Effector memory CD4-positive, alpha-beta T cell (primary cell): ENCODE measurements at regions not wholly inside any gene's neighbourhood (a gene's known extent, or its start where the extent isn't known, plus 50 kb on each side); places are given as distances from the start of the nearest gene placed in this dataset.

ENCODE experiments used
- DNase-seq, 3 donors: peaks; one replicate each; pipeline ENCODE4 v3.0.0-alpha.2; 2020
- H3K27ac ChIP-seq: 2 replicates; pipeline ENCODE4 v1.7.0; 2013; ENCODE audit warnings: mild to moderate bottlenecking, low read length, moderate library complexity; ENCODE audit not compliant: insufficient read depth, poor library complexity, severe bottlenecking
- H3K27me3 ChIP-seq: replicated peaks from 2 replicates; pipeline ENCODE4 v1.7.0; 2013; ENCODE audit warnings: mild to moderate bottlenecking, low read length; ENCODE audit not compliant: insufficient read depth, control insufficient read depth, poor library complexity, severe bottlenecking
- H3K36me3 ChIP-seq: 2 replicates; pipeline ENCODE4 v1.7.0; 2013; ENCODE audit warnings: mild to moderate bottlenecking, low read length, moderate library complexity; ENCODE audit not compliant: control insufficient read depth, insufficient read depth
- H3K4me1 ChIP-seq: 2 replicates; pipeline ENCODE4 v1.7.0; 2013; ENCODE audit warnings: low read length, mild to moderate bottlenecking; ENCODE audit not compliant: control insufficient read depth, insufficient read depth, poor library complexity, severe bottlenecking
- H3K4me3 ChIP-seq: 2 replicates; pipeline ENCODE4 v1.7.0; 2013; ENCODE audit warnings: low read length, low read depth, mild to moderate bottlenecking; ENCODE audit not compliant: insufficient read depth, poor library complexity, severe bottlenecking
- H3K9me3 ChIP-seq: 2 replicates; pipeline ENCODE4 v1.7.0; 2013; ENCODE audit warnings: mild to moderate bottlenecking, low read length, moderate library complexity; ENCODE audit not compliant: control insufficient read depth

- Histone ChIP-seq H3K27me3 (no peaks in the 10 kb centered on the region), H3K9me3 (no peaks in the 10 kb centered on the region), H3K36me3 (no peaks in the 10 kb centered on the region), H3K4me3 (no peak overlapping the region), H3K27ac (no peak overlapping the region), H3K4me1 (no peaks in the 10 kb centered on the region)
- no peak for DNase-seq
These were observed 59.5 kb upstream of the CYSLTR2 start for GRCh38 chr13:48594096-48594815.

GRCh38 chr13:48595431-48596429 is 58.0 kb upstream of the CYSLTR2 start:
- Histone ChIP-seq H3K27ac (no peak overlapping the region), H3K9me3 (no peaks in the 10 kb centered on the region), H3K27me3 (no peaks in the 10 kb centered on the region), H3K36me3 (no peaks in the 10 kb centered on the region), H3K4me1 (no peaks in the 10 kb centered on the region), H3K4me3 (no peak overlapping the region)
- DNase-seq: peak; percentile 16 to 35 (median 20)

GRCh38 chr13:48600374-48601364 is 53.1 kb upstream of the CYSLTR2 start:
- Histone ChIP-seq H3K27ac (no peak overlapping the region), H3K4me1 (no peaks in the 10 kb centered on the region), H3K9me3 (no peaks in the 10 kb centered on the region), H3K4me3 (no peak overlapping the region), H3K27me3 (no peaks in the 10 kb centered on the region), H3K36me3 (no peaks in the 10 kb centered on the region)
- DNase-seq: no peak

- H3K36me3 ChIP-seq: no peaks in the 10 kb centered on the region
- no peaks in the 10 kb centered on the region for H3K27me3 ChIP-seq
- DNase-seq: no peak
- no peaks in the 10 kb centered on the region for H3K4me1 ChIP-seq
- H3K9me3 ChIP-seq: no peaks in the 10 kb centered on the region
- H3K4me3 ChIP-seq: no peak overlapping the region
- H3K27ac ChIP-seq: no peak overlapping the region
These were observed 51.3 kb upstream of the CYSLTR2 start for GRCh38 chr13:48602296-48603016.

- no peak for DNase-seq
- Histone ChIP-seq H3K36me3 (no peaks in the 10 kb centered on the region), H3K9me3 (no peaks in the 10 kb centered on the region), H3K27me3 (no peaks in the 10 kb centered on the region), H3K4me3 (no peak overlapping the region), H3K4me1 (no peaks in the 10 kb centered on the region), H3K27ac (no peak overlapping the region)
These were observed 50.4 kb upstream of the CYSLTR2 start for GRCh38 chr13:48603375-48603774.
